B cell (primary cell): ENCODE measurements at regions not wholly inside any gene's neighbourhood (a gene's known extent, or its start where the extent isn't known, plus 50 kb on each side); places are given as distances from the start of the nearest gene placed in this dataset.

ENCODE experiments used
- ATAC-seq: fragments of 200-7000 bp; cut with Tn5 transposase; one replicate; pipeline ENCODE4 v1.10.0; 2021; ENCODE audit warnings: low read depth, mild to moderate bottlenecking, moderate number of reproducible peaks, moderate library complexity
- CTCF ChIA-PET: fragments of 350-600 bp; sonication (Branson Sonifier 250); formaldehyde crosslinking; loops from one replicate; lab custom pipeline; 2021; ENCODE audit warnings: antibody characterized with exemption, inconsistent platforms; lab: Charles Lee
- POLR2A ChIA-PET: fragments of 350-600 bp; sonication (Branson Sonifier 250); formaldehyde crosslinking; loops from one replicate; lab custom pipeline; 2021; ENCODE audit warnings: antibody characterized with exemption; lab: Charles Lee
- DNase-seq: peaks from one replicate; pipeline ENCODE4 v3.0.0; 2013
- H2AFZ ChIP-seq: 2 replicates; pipeline ENCODE4 v1.6.1; 2012; ENCODE audit warnings: mild to moderate bottlenecking, low read depth, low read length; ENCODE audit not compliant: insufficient read depth, poor library complexity, severe bottlenecking
- H3K27ac ChIP-seq, 2 donors: 1 replicate in 1 of 2; 2 replicates in 1 of 2; pipeline ENCODE4 v1.5.1; 2012 to 2013; ENCODE audit warnings: low read length in 2 of 2, mild to moderate bottlenecking in 2 of 2, moderate library complexity in 1 of 2
- H3K27me3 ChIP-seq, 4 experiments: fragments of 200-600 bp in 1 of 4; sonication (generic) in 1 of 4; replicated peaks in 1 of 4; 1 replicate in 2 of 4; 2 replicates in 2 of 4; pipeline versions ENCODE4 v1.6.1 to v1.7.0; 2013 to 2016; ENCODE audit warnings: low read length in 3 of 4, mild to moderate bottlenecking in 2 of 4, mixed read lengths in 1 of 4, moderate library complexity in 1 of 4; ENCODE audit not compliant: insufficient read depth in 4 of 4, control insufficient read depth in 3 of 4; ENCODE audit errors: control extremely low read depth in 1 of 4
- H3K36me3 ChIP-seq, 2 experiments: replicated peaks in 1 of 2; 1 replicate in 1 of 2; 2 replicates in 1 of 2; pipeline versions ENCODE4 v1.6.1 to v1.7.1; 2013; ENCODE audit warnings: low read length in 1 of 2; ENCODE audit not compliant: insufficient read depth in 2 of 2, control insufficient read depth in 1 of 2; ENCODE audit errors: control extremely low read depth in 1 of 2, extremely low read depth in 1 of 2
- H3K4me1 ChIP-seq, 2 donors: fragments of 200-600 bp in 1 of 2; sonication (generic) in 1 of 2; 1 replicate in 1 of 2; 2 replicates in 1 of 2; pipeline versions ENCODE4 v1.5.1 to v1.6.1; 2013 to 2017; ENCODE audit warnings: low read length in 2 of 2; ENCODE audit not compliant: control insufficient read depth in 2 of 2, insufficient read depth in 2 of 2
- H3K4me2 ChIP-seq: replicated peaks from 2 replicates; pipeline ENCODE3; 2012; ENCODE audit warnings: mild to moderate bottlenecking, low read depth, low read length; ENCODE audit not compliant: poor library complexity, severe bottlenecking
- H3K4me3 ChIP-seq, 5 experiments: fragments of 200-600 bp in 1 of 5; sonication (generic) in 1 of 5; 1 replicate in 3 of 5; 2 replicates in 2 of 5; pipeline versions ENCODE4 v1.5.1 to v1.7.0; 2011 to 2016; ENCODE audit warnings: low read length in 4 of 5, mild to moderate bottlenecking in 4 of 5, low read depth in 2 of 5, control low read depth in 1 of 5, moderate library complexity in 1 of 5; ENCODE audit not compliant: insufficient read depth in 1 of 5; ENCODE audit errors: control extremely low read depth in 1 of 5, extremely low read depth in 1 of 5
- H3K79me2 ChIP-seq: fragments of 200-600 bp; sonication (generic); one replicate; pipeline ENCODE4 v1.6.0; 2016; ENCODE audit warnings: low read length; ENCODE audit not compliant: control insufficient read depth, insufficient read depth
- H3K9ac ChIP-seq: fragments of 200-600 bp; sonication (generic); 2 replicates; pipeline ENCODE4 v1.6.1; 2017; ENCODE audit warnings: mild to moderate bottlenecking, low read length, moderate library complexity
- H3K9me3 ChIP-seq, 3 donors: one replicate each; pipeline versions ENCODE4 v1.6.1 to v1.7.1; 2013; ENCODE audit warnings: low read length in 2 of 3; ENCODE audit not compliant: control insufficient read depth in 2 of 3, insufficient read depth in 1 of 3; ENCODE audit errors: control extremely low read depth in 1 of 3
- H4K20me1 ChIP-seq: 2 replicates; pipeline ENCODE4 v1.6.0; 2012; ENCODE audit warnings: mild to moderate bottlenecking, low read length; ENCODE audit not compliant: insufficient read depth, control insufficient read depth, poor library complexity, severe bottlenecking
- H3K27ac Mint-ChIP-seq: one replicate; pipeline ENCODE4 v1.8.0; 2021; ENCODE audit warnings: mixed read lengths
- H3K27me3 Mint-ChIP-seq: one replicate; pipeline ENCODE4 v1.8.0; 2021; ENCODE audit warnings: mixed read lengths
- H3K4me1 Mint-ChIP-seq: one replicate; pipeline ENCODE4 v1.8.0; 2021; ENCODE audit warnings: mixed read lengths
- H3K4me3 Mint-ChIP-seq: one replicate; pipeline ENCODE4 v1.8.0; 2021; ENCODE audit warnings: mixed read lengths
- H3K9me3 Mint-ChIP-seq: one replicate; pipeline ENCODE4 v1.8.0; 2022; ENCODE audit warnings: mixed read lengths; ENCODE audit not compliant: insufficient read depth
- EZH2 ChIP-seq: IDR thresholded peaks from 2 replicates; pipeline ENCODE4 v1.6.1; 2012; ENCODE audit warnings: borderline replicate concordance, low read depth, mild to moderate bottlenecking, moderate library complexity, low read length; ENCODE audit not compliant: insufficient read depth, poor library complexity, severe bottlenecking
- WGBS: methylation state at CpG from one replicate; pipeline ENCODE4 v1.1.5; 2013; ENCODE audit warnings: missing lambda C conversion rate; ENCODE audit not compliant: insufficient coverage; 5-methylcytosine and 5-hydroxymethylcytosine counted together
- intact Hi-C: fragments of 100-400 bp; cut with micrococcal nuclease; formaldehyde crosslinking; loops from one replicate; pipeline ENCODE4 v1.10.0; 2022
- TF ChIP-seq, protein P1 (sequence below): fragments of 200-600 bp; IDR thresholded peaks from one replicate; pipeline ENCODE4 v1.8.0; 2022; ENCODE audit warnings: antibody characterized with exemption, mild to moderate bottlenecking

DNA sequence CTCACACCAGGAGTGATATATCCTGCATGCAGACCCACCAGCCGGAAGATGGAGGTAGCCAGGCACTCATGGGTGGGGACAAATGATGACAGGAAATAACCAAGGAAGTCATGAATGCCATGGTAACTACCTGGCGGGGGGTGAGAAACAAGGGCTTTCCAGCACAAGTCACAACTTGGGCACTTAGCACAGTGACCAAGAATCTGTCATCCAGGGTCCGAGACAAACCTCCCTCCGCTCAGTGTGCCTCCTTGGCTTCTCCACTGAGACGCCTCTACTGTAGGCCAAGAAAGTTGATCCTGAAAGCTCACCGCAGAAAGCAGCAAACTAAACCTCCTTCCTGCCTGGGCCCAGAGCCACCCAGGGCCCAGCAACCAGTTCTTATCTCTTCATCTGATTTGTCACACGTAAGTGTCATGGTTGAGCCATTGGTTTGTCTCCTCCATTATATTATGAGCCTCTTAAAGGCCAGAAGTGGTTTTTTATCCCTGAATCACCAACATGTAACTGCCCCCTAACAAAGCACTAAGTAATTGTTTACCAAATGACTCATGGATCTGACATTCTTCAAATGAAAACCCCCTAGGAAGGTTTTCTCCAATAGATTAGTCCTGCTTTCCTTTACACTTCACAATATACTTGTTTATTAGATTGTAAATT, 84.3 kb upstream of the TAB2 start:
- Histone ChIP-seq H3K4me3 (no peak overlapping the region), H2AFZ (no peak overlapping the region), H3K4me1 (peaks cover 27 to 41% of the 10 kb centered on the region in 2 donors), H3K79me2 (no peaks in the 10 kb centered on the region), H3K27me3 (no peaks in the 10 kb centered on the region), H3K36me3 (no peaks in the 10 kb centered on the region), H3K4me2 (no peak overlapping the region), H3K27ac (no peak overlapping the region), H3K9ac (no peak overlapping the region), H3K9me3 (peaks cover 0 to 5% (median 0%) of the 10 kb centered on the region in 3 donors), H4K20me1 (no peaks in the 10 kb centered on the region)
- ChIA-PET CTCF (interaction anchor here (1.4 kb wide), 1 partner anchor 199 kb away, joined by 3 read pairs; no protein-coding TSS in a partner anchor), POLR2A (interaction anchor here (0.6 kb wide), 1 partner anchor 93 kb away, joined by 4 read pairs; no protein-coding TSS in a partner anchor)
- Mint-ChIP-seq H3K27ac (no peak overlapping the region), H3K4me3 (no peak overlapping the region), H3K9me3 (no peaks in the 10 kb centered on the region), H3K4me1 (peaks cover 53% of the 10 kb centered on the region), H3K27me3 (no peaks in the 10 kb centered on the region)
- 100% methylated on average over 3 of the region's 7 CpGs for WGBS
- TF ChIP-seq, protein P1, sequence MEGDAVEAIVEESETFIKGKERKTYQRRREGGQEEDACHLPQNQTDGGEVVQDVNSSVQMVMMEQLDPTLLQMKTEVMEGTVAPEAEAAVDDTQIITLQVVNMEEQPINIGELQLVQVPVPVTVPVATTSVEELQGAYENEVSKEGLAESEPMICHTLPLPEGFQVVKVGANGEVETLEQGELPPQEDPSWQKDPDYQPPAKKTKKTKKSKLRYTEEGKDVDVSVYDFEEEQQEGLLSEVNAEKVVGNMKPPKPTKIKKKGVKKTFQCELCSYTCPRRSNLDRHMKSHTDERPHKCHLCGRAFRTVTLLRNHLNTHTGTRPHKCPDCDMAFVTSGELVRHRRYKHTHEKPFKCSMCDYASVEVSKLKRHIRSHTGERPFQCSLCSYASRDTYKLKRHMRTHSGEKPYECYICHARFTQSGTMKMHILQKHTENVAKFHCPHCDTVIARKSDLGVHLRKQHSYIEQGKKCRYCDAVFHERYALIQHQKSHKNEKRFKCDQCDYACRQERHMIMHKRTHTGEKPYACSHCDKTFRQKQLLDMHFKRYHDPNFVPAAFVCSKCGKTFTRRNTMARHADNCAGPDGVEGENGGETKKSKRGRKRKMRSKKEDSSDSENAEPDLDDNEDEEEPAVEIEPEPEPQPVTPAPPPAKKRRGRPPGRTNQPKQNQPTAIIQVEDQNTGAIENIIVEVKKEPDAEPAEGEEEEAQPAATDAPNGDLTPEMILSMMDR: no peak
- TF ChIP-seq EZH2: no peak
- DNase-seq (no peak), ATAC-seq (no peak)
- intact Hi-C loops: loop anchor here (5.0 kb wide), 1 partner anchor 34 kb away; no protein-coding TSS in a partner anchor
